Activated B cell treated with CpG ODN at 0.5 μM for 24 hours (primary cell): ENCODE measurements at regions not wholly inside any gene's neighbourhood (a gene's known extent, or its start where the extent isn't known, plus 50 kb on each side); places are given as distances from the start of the nearest gene placed in this dataset.

Experiments used
- ATAC-seq: fragments of 200-7000 bp; cut with Tn5 transposase; one replicate; pipeline ENCODE4 v1.10.0; 2021; ENCODE audit warnings: low read depth, mild to moderate bottlenecking, moderate library complexity
- CTCF ChIA-PET: fragments of 350-600 bp; sonication (Branson Sonifier 250); formaldehyde crosslinking; loops from one replicate; lab custom pipeline; 2021; ENCODE audit warnings: antibody characterized with exemption; lab: Charles Lee
- POLR2A ChIA-PET: fragments of 350-600 bp; sonication (Branson Sonifier 250); formaldehyde crosslinking; loops from one replicate; lab custom pipeline; 2021; ENCODE audit warnings: antibody characterized with exemption; lab: Charles Lee
- DNase-seq: peaks from one replicate; pipeline ENCODE4 v3.0.0; 2022
- H3K27ac Mint-ChIP-seq: one replicate; pipeline ENCODE4 v1.8.0; 2020; ENCODE audit warnings: mixed read lengths
- H3K27me3 Mint-ChIP-seq: one replicate; pipeline ENCODE4 v1.8.0; 2021; ENCODE audit warnings: mixed read lengths
- H3K36me3 Mint-ChIP-seq: one replicate; pipeline ENCODE4 v1.8.0; 2021; ENCODE audit warnings: low read depth, mixed read lengths
- H3K4me1 Mint-ChIP-seq: one replicate; pipeline ENCODE4 v1.8.0; 2021; ENCODE audit warnings: mixed read lengths
- H3K4me3 Mint-ChIP-seq: one replicate; pipeline ENCODE4 v1.8.0; 2020; ENCODE audit warnings: mild to moderate bottlenecking, mixed read lengths
- H3K9me3 Mint-ChIP-seq: one replicate; pipeline ENCODE4 v1.8.0; 2020; ENCODE audit warnings: mixed read lengths
- CTCF ChIP-seq: fragments of 200-600 bp; IDR thresholded peaks from one replicate; pipeline ENCODE4 v1.8.0; 2022; ENCODE audit warnings: antibody characterized with exemption, mild to moderate bottlenecking
- intact Hi-C: fragments of 100-400 bp; cut with micrococcal nuclease; formaldehyde crosslinking; loops from one replicate; pipeline ENCODE4 v1.15.1; 2024

GRCh38 chr3:187946981-187947380 is 201.7 kb upstream of the BCL6 start:
- no peak for TF ChIP-seq CTCF
- intact Hi-C loops = no loop called here
- no peaks in the 10 kb centered on the region for H3K9me3 Mint-ChIP-seq
- DNase-seq = no peak
- ChIA-PET POLR2A (no interaction called here), CTCF (no interaction called here)
- H3K27me3 Mint-ChIP-seq = peaks cover 12% of the 10 kb centered on the region
- H3K4me3 Mint-ChIP-seq = no peak overlapping the region
- H3K4me1 Mint-ChIP-seq = peaks cover 28% of the 10 kb centered on the region
- no peaks in the 10 kb centered on the region for H3K36me3 Mint-ChIP-seq
- no peak for ATAC-seq
- H3K27ac Mint-ChIP-seq = no peak overlapping the region

- POLR2A ChIA-PET = interaction anchor here (0.6 kb wide), 1 partner anchor 26 kb away, joined by 3 read pairs; no protein-coding TSS in a partner anchor
- no peak overlapping the region for H3K27ac Mint-ChIP-seq
- TF ChIP-seq CTCF = no peak
- H3K36me3 Mint-ChIP-seq = no peaks in the 10 kb centered on the region
- ATAC-seq = no peak
- no peak overlapping the region for H3K4me3 Mint-ChIP-seq
- H3K9me3 Mint-ChIP-seq = no peaks in the 10 kb centered on the region
- CTCF ChIA-PET = no interaction called here
- intact Hi-C loops = no loop called here
- DNase-seq = no peak
- H3K4me1 Mint-ChIP-seq = peaks cover 31% of the 10 kb centered on the region
- H3K27me3 Mint-ChIP-seq = peaks cover 12% of the 10 kb centered on the region
Observed at GRCh38 chr3:187947927-187948682, 202.8 kb upstream of the BCL6 start.

- H3K4me3 Mint-ChIP-seq = no peak overlapping the region
- H3K27ac Mint-ChIP-seq = no peak overlapping the region
- no peak for TF ChIP-seq CTCF
- ATAC-seq = no peak
- no peaks in the 10 kb centered on the region for H3K36me3 Mint-ChIP-seq
- ChIA-PET POLR2A (no interaction called here), CTCF (no interaction called here)
- no peak for DNase-seq
- H3K4me1 Mint-ChIP-seq = peaks cover 34% of the 10 kb centered on the region
- intact Hi-C loops = no loop called here
- peaks cover 12% of the 10 kb centered on the region for H3K27me3 Mint-ChIP-seq
- no peaks in the 10 kb centered on the region for H3K9me3 Mint-ChIP-seq
Observed at GRCh38 chr3:187949093-187949820, 204.0 kb upstream of the BCL6 start.

GRCh38 chr3:187950671-187951070 is 203.3 kb upstream of the LPP start:
- peaks cover 12% of the 10 kb centered on the region for H3K27me3 Mint-ChIP-seq
- H3K9me3 Mint-ChIP-seq = no peaks in the 10 kb centered on the region
- H3K36me3 Mint-ChIP-seq = no peaks in the 10 kb centered on the region
- CTCF ChIA-PET = no interaction called here
- POLR2A ChIA-PET = interaction anchor here (0.6 to 1.2 kb wide), 4 partner anchors 11 to 206 kb away, joined by 3 to 5 read pairs (median 4); partner anchors contain the start of gene BCL6
- TF ChIP-seq CTCF = no peak
- no peak overlapping the region for H3K27ac Mint-ChIP-seq
- DNase-seq (no peak), ATAC-seq (no peak)
- intact Hi-C loops = loop anchor here (2.0 kb wide), 1 partner anchor 14 kb away; no protein-coding TSS in a partner anchor
- peaks cover 34% of the 10 kb centered on the region for H3K4me1 Mint-ChIP-seq
- H3K4me3 Mint-ChIP-seq = no peak overlapping the region
